SIG-M5 treated with dmso at 0.1 percent for 504 hours (cell line): ENCODE measurements at regions not wholly inside any gene's neighbourhood (a gene's known extent, or its start where the extent isn't known, plus 50 kb on each side); places are given as distances from the start of the nearest gene placed in this dataset.

Experiments
- DNase-seq: peaks from one replicate; lab custom pipeline; 2025; ENCODE audit not compliant: unreplicated experiment; lab: John Stamatoyannopoulos, UW

DNA sequence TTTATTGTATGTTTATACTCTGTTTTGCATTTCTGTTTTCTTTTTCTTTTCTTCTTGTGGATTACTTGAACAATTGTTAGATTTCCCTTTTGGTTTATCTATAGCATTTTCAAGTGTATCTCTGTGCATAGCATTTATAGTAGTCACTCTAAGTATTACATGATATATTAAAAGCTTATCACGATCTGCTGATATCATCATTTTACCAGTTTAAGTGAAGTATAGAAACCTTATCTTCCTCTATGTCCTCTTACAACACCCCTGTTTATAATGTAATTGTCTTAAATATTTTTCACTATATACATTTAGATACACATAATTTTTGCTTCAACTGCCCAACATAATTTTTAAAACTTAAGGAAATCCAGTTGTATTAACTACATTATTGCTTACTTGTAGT, 513.9 kb upstream of the CELF2 start:
- DNase-seq = no peak

DNA sequence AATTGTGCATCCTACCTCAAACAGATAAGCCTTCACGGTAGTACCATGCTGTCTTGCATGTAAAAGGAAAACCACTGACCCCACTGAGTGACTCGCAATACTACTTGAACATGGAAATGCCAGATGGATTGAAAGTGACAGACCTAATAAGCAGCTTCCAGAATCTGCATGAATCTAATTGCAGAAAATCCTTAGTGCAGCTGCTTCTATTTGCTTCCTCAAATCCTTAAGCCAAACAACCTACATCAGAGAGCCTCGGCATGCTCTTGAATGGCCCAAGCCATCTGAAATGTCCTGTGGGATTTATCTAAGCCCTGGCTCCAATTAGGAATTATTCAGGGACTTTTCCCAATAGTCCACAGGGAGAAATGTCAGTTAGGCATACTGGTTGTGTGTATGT, 509.5 kb upstream of the CELF2 start:
- DNase-seq = no peak

DNA sequence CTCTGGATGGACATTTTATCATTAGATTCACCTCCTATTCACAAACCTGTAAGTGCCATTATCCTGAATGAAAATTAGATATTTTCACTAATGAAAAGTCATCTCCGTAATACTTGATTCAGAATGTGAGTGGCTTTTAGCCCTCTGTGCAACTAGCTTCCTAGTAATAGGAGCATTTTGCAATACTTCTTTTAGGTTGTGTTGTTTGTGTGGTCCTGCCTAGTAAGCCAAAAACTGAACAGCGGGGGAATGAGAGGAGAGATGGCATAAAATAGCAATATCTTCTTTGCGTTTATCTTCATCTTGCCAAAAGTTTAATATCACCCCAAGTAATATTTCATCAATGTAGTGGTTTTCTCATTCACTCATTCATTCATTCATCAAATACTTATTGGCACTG, 507.5 kb upstream of the CELF2 start:
- no peak for DNase-seq

DNA sequence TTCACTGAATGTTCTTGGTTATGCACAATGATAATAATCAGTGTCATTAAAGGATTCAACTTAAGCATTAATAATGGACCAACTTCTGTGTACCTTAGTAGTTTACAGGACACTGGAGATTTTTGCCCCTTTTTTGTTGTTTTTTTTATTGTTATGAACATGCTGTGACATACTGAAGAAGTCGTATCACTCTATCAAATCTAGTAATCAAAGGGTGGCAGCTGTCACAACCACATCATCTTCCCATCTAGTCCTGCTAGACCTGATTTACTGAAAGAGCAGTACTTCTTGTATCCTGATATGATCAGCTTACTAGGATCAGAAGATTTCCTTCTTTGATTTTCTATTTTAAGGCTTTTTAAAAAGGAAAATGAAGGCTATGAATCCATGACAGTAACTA, 504.6 kb upstream of the CELF2 start:
- DNase-seq = no peak

DNA sequence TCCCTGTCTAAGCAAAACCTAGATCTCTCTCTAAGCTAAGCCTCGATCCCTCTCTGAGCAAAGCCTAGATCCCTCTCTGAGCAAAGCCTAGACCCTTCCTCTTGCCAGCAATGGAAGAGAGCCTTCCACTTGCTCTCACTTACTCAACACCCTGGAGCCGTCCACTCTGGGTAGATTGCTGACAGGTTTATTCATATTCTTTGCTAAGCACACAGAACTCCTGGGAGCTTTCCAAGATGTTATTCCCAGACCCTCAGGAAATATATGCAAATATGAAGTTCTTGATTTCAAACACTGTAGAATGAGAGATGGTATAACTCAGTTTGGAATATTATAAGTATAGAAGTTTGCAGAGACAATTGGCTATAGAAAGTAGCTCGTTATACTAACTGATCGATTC, 503.8 kb upstream of the CELF2 start:
- no peak for DNase-seq

DNA sequence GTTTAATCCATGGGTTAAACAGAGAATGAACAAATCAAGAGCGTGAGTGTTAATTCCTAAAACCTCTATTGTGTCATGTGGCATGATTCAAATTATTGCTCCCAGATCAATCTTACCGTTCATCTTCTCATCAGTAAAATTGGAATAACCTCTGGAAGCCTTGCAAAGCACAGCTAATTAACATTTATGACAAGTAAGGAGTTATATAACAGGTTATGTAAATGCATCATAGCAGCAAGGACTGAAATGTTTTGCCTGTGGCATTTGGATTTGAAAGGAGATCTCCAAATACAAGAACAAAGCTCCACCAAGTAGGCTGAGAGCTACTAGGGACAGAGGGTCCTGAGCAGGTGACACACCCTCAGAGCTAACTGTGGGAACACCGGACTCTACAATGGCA, 502.9 kb upstream of the CELF2 start:
- DNase-seq = no peak

DNA sequence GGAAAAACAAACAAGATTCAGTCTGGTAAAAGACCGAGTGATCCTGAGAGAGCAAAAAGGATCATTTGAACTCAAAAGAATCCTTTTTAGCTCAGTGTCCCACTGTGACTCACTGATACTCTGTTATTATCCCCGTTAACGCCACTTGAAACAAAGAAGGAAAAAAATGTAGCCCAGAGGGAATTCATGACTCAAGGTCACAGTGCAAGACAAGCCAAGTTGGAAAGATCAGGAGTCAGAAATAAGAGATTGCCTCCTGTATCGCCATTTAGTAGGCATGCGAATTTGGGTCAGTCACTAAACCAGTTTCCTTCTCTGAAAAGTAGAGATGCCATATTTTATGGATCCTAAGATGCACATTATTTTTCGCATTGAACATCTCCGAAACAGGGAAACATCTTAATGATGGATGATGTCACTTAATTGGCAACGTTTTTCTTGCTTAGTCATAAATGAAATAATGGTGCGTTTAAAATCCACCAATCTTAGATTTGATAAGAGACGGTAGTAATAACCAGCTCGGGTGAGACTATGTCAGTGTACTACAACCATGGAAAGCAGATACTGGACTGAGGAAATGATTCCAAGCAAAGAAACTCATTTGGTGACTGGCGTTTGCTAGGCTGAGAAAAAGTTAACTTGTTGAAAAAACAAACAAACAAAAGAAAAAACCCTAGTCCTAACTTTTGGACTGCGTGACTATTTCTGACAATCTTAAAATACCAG, 502.0 kb upstream of the CELF2 start:
- DNase-seq = no peak

DNA sequence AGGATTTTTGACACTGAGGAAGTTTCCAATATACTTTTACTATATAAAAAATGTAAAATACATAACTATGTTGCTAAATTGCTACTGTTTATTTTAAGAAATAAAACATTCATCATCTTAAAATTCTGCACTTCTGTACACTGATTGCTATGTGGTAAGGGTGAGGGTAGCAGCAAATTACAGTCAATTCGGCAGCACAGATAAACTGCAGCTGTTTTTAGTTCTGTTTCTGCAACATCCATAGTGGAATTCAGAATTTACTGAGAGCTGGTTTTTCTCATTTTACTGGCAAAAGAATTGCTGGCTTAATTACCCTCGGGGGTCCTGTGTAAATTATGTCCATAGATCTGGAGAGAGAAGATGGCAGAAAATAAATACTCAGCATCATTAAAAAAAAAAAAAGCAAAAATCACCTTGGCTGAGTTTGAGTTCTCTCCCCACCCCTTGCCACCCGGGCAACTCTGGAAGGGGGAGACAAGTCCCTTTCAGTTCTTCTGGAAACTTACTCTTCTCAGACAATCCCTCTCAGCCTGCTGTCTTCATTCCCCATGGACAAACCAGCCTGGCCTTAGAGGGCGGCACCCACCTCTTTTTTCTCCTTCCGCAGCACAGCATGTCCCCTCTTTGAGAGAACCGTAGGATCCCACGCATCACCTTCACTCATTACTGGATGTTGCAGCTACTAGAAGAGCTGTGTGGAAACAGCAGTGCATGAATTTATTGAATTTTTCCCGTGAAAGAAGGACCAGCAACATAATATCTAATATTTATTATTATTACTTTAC, 501.1 kb upstream of the CELF2 start:
- no peak for DNase-seq

DNA sequence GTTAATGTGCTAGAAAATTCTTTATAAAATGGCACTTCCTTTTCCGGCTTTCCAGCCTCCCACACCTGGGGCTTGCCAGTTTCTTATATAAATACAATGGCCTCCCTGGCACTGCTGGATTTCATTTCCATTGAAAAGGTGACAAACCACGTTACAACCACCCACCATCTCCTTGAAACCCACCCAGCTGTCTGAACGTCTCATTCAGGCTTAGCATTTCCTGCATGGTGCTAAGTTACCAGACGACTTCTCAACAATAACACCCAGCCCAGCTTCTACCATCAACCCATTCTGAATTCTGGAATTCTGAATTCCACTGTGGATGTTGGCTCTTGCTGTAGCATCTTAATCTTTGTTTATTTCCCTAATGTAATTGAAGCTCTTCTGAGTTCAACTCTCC, 499.8 kb upstream of the CELF2 start:
- no peak for DNase-seq

DNA sequence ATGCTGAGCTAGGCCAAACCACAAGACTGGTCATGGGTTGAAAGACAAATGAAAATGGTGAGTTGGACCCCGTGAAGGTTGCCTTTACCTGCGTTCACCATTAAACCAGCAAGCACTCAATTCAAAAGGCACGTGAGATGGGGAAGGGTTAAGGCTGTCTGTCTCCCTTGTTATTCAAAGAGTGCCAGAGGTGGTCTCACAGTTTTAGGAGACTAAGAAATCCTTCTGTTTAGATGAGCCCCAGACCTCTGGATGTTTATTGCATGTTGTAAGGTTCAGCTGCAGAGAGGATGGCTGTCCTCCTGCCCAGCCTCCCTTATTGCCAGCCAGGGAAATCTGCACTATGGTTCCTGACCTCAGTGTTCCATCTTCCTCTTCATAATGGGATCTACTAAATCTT, 498.0 kb upstream of the CELF2 start:
- no peak for DNase-seq

DNA sequence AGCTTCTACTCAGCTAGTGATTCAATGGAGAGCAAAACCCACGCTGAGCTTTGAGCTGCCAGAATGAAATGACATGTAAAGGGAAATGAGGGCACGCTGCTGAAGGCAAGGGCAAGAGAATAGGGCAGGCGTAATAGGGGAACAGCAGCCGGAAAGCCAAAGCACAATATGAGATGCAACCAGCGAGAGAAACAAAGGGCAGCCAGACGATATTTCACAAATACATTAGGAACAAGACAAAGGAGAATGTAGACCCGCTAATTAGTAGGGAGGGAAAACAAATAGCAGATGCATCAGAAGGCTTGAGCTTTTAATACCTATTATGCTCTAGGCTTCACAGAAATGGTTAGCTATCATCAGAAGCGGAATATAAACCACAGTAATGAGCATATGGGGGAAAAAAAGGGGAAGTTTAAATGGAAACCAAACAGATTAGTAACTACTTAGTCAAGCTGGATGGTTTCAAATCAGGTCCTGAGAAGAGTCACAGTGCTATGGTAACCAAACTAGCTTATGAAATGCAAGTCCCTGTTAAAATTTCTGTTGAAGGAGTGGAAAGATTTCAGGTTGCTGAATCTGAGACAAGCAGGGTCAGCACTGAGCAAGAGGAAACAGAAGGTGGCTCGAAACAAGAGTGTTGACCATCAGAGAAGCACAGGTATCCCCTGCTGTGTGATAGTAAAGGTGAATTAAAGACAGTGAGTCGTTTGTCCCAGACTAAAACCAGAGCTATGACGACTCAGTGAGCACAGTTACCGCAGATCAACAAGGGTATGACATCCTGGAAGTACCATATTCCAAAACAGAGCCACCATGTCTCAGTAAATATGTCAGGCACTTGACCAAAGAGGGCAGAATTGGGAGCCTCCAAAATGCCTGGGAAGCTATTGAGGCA, 496.9 kb upstream of the CELF2 start:
- DNase-seq = peak; percentile 15

DNA sequence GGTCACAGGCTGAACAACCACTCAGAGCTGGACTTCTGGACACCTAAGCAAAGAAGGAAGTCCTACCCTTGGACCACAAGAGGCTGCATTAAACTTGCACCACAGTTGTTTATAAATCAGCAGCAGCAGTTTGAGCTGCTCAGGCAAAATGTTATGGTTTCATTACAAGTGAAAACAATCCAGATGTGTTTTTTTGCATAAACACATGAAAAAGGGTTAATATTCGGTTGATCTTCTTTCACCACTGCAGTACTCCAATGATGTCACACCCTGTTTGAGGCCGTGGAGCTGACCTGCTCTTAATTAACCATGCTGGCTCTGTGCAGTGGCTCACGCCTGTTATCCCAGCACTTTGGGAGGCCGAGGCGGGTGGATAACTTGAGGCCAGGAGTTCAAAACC, 490.8 kb upstream of the CELF2 start:
- DNase-seq = no peak

DNA sequence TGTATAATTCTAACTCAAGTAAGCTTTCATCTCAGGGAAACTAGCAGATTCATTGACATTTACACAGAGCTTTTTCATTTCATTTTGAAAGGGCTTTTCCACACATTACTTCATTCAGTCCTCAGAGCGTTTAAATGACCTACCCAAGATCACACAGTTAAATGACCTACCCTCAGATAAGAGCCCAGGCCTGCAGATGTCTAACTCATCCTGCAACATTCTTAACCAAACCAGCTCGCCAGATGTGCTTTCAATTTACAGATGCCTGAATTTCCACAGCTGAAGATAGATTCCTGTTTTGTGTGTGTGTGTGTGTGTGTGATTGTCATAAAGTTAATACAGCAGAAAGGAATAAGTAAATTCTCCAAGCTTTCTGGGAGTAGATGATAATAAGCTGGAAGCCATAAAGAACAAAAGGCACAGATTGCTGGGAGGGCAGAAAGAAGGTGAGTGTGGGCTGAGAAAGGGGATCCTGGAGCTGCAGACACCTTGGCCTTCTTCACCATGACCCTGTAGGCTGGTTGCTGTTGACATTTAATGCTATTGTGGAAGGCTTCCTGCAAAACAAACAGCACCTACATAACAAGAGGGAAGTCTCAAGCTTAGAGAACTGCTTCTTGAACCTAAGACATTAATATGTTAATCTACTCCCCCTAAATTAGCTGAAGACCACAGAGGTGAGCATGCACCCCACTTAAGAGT, 489.7 kb upstream of the CELF2 start:
- no peak for DNase-seq

DNA sequence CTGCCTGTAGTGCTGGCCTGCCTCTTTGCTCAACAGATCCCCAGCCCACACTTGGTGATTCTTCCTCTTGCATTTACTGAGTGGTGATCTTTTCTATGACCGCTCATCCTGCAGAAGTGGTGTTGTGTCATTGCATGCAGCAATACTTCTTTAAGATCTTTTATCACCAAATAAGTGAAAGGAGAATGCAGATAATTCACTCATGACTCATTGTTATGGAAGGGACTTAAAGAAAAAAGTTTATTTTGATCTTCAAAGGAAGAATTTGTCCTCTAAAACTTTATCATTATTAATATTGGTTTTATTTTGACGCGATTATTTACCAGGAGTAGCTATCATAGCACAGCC, 489.1 kb upstream of the CELF2 start:
- no peak for DNase-seq

DNA sequence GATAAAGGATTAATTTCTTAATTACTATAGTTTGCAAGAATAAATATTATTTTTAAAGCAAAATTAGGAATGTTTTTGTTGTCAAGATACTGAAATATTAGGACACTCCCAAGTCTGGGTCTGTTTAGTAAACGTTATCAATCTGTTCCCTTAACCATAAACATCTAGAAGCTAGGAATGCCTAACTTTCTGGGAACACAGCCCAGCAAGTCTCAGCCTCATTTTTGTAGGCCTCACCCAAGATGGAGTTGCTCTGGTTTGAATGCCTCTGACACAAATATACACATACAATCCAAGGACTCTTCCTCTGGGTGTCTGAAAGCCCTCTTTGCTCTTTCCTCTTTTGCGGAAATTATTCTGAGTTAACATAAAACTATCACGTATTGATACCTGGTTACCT, 487.4 kb upstream of the CELF2 start:
- DNase-seq = no peak

DNA sequence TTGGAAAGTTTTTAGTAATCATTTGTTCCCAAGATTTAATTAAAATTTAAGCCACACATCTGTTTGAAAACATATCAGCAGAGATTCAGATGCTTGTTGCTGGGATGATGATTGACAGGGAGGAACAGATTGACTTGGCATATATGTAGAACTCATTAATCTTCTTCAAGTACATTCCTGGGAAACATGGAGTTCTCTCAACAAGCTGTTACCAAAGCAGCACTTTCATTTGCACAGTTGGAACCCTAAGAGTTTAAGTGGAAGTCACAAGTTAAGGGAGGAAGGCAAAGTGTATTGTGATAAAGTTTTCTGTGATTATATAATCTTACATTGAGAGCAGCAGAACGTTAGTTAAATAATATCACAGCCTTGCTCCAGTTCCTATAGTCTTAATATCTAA, 485.4 kb upstream of the CELF2 start:
- no peak for DNase-seq

DNA sequence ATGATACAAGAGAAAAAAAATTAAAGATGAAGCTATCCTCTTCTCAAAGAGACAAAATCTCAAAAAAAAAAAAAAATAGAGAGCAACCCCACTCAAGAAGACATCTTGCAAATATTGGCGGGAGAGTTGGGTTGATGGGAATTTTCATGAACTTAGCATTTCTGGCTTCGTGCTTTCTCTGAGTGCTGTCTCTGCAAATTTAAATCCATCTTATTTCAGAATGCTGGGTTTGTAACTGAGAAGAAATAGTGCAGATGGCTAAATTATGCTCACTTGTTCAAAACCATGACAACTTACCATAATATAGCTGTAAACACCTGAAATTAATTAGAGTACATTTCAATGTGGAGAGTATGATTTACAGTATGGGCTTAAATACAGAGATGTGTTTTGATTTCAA, 484.8 kb upstream of the CELF2 start:
- DNase-seq = no peak

DNA sequence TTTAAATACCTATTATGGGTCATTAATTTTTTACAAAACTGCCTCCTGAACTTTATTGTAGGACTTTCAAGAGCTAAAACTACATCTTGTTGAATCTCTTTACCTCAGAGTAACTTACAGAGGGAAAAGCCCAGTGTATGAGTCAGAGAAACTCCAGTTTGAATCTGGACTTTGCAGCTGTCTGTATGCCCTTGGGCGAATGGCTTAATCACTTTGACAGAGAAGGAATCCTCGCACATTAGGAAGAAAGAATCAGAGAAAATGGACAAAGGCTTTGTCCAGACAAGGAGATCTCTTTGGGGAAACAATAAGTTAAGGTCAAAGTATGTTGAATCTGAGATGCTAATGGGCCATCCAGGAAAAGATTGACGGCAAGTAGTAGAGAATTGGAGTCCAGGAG, 484.2 kb upstream of the CELF2 start:
- DNase-seq = no peak

DNA sequence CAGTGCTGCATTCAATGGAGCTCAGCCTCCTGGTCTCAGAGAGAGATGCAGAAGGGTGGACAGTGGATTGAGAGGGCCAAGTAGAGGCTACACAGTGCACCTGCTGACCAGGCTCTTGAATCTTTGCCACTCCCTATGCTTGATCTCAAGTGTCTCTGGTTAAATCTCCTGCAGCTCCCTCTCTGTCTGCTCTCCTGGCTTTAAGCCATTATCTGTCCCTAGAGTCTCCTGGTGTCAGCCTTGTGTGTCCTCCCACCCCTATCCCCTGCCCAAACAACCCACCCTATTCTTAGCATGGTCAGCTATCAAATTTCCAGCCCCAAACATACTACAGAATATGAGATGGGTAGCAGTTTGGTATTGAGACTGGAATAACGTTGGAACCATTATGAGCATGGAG, 479.3 kb upstream of the CELF2 start:
- DNase-seq = no peak

DNA sequence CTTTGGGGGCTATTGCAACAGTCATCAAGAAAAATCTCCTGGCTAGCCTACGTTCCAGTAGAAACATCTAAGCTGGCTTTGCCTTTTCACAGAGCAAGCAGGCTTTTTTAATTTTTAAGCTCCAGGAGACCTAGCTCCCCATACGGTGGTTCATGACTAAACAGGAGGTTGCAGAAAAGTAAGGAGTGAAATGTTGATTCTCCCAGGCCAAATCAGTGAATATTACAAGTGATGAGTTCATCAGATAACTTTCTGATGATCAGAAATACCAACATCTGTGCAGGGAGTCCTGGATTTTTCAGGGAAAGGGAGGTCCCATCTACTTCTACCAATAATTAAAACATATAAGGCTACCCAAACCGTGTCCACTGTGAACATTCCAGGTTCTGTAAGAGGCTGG, 477.3 kb upstream of the CELF2 start:
- no peak for DNase-seq

DNA sequence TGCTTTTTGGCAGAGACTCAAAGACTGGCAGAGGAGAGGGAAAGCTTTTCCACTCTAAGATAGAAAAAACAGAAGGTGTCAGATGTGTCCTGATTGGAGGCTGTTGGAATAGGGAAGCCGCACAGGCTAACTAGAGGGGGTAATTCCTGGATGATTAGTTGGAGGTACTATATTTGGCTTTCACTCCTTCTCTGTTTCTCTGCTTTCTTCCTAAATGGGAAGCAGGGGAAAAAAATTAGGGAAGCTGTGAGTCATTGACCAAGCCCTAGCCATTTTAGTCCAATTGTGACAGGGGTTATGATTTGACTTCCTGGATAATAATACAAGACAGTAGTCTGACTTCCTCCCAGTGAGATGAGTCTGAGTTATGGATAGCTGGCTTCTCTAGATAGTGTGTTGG, 475.2 kb upstream of the CELF2 start:
- DNase-seq = no peak
